HG03066 (cell line): ENCODE measurements at regions not wholly inside any gene's neighbourhood (a gene's known extent, or its start where the extent isn't known, plus 50 kb on each side); places are given as distances from the start of the nearest gene placed in this dataset.
"Not testable (repeated sequence)": the region's sequence is repeated elsewhere in the genome, so short reads cannot be mapped to it uniquely, and the experiment has no call there.

Source experiments
- ATAC-seq: cut with Tn5 transposase; IDR thresholded peaks from one replicate; pipeline ENCODE4 v1.9.1; 2021; ENCODE audit warnings: low read depth; ENCODE audit not compliant: unreplicated experiment

DNA sequence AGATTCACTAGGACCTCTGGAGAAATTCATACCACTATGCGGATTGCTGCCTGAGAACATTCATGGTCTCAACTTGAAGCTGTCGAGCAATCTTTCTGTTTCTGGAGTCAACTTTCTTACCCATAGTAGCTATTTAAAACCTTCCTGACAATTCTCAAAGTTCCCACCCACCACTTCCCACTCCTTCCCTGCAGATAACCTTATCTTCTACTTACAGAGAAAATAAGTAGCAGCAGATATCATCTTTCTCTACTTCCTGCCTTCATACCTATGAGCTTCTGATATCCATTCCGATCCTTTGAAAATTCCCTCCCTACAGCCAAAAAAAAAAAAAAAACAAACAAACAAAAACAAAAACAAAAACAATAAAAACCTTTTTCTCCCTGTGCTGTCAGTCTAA, 81.2 kb upstream of the CYRIA start:
- ATAC-seq, result no peak

DNA sequence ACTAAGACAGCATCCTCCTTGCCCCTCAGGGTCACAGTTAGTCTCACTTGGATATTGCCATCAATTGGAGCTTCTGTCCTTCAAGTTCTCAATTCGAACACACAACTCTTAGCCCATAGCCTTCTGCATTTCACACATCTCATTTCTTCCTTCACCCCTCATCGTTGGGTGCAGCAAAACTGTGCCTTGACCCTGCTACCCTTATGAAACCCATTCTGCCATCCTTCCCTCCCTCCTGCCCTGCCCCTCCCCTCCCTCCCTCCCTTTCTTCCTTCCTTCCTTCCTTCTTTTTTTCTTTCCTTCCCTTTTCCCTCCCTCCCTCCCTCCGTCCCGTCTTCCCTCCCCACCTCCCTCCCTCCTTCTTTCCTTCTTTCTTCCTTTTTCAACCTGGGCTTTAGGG, 80.7 kb upstream of the CYRIA start:
- ATAC-seq, result no peak

DNA sequence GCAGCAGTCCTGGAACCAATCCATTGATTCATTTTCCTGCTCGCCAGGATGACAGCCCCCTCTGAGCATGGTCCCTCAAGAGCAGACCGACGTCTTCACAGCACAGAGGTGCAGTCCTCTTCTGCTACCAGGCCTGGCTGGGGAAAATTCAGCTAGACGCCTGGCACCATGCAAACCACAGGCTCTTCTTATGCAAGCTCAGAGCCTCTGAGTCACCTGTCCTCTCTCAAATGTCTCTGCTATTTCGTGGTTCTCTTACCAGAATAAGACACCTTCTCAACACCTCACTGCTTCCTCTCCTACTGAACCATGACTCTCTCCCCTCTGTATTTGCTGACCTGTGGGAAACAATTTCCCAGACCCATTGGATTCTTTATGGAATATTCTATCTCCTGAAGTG, 79.8 kb upstream of the CYRIA start:
- no peak for ATAC-seq

DNA sequence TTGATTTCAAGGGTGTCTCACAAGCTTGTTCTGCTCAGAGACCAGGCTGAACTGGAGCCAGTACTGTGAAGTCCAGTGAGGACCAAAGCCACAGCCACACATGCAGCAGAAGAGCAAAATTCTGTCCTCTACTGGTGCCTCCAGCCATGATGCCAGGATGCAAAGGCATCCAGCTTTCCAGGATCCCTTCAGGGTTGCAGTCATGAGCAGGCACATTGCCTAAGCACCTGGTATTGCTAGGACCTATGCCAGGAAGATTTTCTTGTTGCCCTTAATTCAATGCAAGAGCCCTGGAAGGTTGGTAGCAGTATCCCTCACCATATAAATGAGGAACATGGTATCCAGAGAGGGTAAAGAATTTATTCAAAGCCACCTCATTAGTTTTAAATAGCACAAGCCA, 78.9 kb upstream of the CYRIA start:
- ATAC-seq, result no peak

DNA sequence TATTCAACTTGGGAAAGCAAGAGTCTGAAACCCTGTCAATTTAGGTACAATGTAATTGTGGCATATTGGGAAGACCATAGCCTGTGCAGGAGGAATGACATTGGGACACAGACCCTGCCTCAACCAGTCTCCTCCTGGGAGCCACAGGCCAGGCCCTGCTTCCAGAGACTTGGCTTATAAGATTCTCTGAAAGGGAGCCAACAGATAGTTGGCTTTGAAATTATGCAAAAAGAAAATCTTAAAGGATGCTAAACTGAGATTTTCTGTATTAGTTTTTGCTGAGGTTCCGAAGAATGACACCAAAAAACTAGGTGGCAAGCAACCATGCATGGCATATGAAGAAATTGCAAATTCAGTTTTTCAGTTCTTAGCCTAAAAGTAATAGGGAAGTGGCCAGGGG, 76.4 kb upstream of the CYRIA start:
- no peak for ATAC-seq

DNA sequence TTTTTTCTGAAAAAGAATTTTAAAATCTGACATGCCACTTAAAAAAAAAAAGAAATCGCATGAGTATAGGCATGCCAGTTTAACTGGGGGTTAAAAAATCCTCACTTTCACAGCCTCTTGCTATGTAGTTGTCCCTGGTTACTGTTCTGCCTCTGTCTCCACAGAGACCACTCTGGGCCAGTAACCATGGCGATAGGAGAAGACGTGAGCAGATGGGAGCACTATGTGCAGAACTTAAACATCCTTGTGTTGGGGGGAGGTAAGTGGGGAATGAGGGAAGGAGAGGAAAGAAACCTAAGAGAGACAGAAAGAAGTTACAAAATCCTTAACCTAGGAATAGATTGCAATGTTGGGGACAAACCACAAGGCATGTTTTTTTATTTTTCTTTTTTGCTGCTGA, 75.9 kb upstream of the CYRIA start:
- no peak for ATAC-seq

DNA sequence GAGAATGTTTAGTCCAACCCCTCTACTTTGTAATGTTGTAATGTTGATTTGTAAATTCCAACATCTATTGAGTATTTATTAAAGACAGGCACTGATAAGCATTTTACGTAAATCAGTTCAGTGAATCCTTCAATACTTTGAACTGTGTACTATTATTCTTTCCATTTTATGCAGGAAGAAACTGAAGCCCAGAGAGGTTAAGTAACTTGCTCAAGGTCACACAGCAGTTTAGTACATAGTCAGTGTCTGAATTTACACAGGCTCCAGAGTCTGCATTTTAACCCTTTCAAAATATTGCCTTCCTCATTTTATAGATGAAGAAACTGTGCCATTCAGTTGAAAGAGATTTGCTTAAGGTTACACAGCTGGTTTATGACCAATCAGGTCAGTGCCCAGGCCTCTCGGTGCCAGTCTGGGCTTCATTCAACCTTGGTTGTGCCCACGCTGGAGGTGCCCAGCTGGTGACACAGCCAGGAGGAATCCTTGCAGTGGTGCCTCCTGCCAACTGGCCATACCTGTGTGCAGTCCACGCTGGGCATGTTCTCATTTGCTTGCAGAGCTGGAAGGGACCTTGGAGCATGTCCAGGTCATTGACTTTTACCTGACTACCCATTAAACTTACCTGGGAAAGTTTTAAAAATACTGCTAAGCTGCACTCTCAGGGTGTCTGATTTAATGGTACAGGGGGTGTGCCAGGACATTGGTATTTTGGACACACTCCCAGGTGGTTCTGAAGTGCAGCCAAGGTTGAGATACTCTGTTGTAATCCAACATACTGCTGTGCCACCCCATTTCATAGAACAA, 74.3 kb upstream of the CYRIA start:
- no peak for ATAC-seq

DNA sequence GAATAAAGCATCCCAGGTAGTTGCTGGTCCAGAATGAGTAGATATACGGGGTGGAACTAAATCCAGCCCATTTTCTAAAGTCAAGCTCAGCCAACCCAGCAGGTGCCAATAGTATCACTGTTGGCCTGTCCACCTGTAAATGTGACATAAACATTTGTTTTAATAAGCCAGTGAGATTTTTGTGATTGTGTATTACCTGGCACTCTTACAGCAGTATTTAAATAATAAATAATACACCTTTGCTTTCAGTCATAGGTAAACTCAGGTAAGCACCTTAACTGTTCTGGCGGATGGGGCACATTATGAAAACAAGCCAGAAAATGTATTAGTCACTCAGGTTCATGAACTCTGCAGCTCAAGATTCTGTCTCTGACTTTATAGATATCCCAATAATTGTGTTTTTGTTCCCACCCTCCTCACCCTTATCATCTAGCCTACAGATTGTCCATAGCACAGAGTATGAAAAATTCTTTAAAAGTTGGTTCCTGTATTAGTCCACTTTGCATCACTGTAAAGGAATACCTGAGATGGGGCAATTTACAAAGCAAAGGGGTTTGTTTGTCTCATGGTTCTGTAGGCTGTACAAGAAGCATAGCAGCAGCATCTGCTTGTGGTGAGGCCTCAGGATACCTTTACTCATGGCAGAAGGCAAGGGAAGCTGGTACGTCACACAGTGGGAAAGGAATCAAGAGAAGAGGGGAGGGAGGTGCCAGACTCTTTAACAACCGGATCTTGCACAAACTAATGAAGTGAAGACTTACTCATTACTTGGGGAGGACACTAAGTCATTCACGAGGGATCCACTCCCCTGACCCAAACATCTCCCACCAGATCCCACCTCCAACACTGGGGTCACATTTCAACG, 73.0 kb upstream of the CYRIA start:
- no peak for ATAC-seq

DNA sequence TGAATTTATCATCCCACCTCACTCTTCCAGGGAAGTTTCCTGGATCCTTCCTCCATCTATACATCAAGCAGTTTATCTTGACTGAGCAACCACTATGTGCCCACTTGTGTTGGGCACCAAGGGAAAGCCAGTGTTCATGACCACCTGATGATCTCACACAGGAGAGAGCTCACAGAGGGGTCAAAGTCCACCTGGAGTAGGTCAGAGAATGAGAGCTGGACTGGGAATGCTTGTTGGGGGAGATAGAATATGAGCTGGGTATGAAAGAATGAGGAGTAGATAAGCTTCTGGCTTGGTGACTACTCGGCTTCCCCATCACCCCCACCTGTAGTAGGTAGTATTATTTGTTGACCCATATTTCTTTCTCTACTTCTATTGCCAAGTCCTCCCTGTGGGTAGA, 72.2 kb upstream of the CYRIA start:
- ATAC-seq, result no peak

DNA sequence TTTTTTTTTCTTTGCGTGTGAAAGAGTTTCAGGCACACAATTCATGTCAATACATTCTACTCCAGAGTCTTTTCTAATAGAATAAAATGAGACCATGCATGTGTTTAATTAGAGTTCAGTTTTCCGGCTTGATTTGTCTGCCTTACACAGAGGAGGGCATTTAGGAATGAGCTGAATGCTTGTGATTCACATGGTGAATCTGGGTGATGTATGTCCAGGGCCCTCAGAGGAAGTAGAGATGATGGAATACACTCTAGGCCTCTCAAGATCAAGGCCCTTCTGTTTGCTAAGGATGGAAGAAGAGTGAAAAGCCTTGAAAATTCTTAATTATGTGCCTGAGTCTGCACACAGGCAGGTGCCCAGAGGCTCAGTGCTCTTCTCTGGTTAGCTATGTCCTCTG, 71.0 kb upstream of the CYRIA start:
- no peak for ATAC-seq

DNA sequence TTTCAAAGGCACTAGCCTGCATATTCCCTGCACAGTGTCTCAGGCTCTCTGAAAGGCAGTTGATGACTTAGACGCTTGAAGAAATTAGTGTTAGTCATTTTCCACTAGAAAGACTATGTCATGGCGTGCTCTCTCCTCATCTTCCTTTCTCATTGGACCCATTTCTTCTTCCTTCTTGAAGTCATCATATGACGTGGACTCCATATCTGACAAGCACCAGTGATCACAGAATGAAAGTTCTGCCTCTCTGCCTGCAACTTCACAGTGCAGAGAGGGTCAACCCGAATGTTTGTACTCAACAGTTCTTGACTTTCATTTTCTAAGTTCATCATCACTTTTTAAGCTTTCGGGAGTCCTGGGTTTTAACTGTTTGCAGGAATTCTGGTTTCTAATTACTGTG, 63.7 kb upstream of the CYRIA start:
- ATAC-seq, result no peak

DNA sequence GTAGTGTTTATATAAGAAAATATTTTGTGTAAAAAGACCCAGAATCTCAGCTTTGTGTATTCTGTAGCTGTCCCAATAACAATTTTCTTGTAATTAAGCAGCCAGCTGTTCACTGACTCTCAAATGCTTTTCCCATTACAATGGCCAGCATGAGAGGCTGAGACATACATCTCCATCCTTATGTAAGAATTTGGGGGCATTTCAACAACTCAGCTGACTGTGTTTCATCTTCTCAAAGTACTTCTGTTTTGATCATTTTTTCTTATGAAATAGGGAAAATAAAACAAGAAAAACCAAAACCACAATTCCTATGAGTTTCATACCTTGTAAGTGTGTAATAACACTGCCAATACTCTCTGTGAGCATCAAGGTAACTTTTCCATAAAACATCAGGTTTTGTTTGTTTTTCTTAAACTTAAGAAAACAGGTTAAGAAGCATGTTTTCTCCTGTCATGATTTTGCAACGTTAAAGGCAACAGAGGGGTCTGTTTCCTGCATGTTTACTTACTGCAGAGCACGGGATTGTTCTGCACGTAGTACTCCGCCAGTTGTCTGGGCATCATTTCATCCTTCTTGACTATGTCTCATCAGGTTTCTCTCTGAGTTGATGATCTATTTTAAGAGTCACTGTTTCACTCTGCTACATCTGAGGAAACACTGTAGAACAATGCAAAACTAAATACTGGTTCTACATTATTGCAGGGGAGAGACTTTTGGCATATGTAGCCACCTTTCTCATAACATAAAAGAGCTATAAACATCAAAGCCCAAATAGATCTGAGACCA, 62.9 kb upstream of the CYRIA start:
- ATAC-seq, result peak; percentile 55

DNA sequence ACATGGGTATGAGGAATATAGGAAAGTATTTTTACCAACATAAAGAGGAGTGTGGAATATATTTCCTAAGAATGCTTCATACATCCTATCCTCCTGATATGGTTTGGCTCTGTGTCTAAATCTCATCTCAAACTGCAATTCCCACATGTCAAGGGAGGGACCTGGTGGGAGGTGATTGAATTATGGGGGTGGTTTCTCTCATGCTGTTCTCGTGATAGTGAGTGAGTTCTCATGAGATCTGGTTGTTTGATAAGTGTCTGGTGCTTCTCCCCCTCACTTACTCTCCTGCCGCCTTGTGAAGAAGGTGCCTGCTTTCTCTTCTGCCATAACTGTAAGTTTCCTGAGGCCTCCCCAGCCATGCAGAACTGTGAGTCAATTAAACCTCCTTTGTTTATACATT, 62.2 kb upstream of the CYRIA start:
- not testable (repeated sequence) for ATAC-seq

DNA sequence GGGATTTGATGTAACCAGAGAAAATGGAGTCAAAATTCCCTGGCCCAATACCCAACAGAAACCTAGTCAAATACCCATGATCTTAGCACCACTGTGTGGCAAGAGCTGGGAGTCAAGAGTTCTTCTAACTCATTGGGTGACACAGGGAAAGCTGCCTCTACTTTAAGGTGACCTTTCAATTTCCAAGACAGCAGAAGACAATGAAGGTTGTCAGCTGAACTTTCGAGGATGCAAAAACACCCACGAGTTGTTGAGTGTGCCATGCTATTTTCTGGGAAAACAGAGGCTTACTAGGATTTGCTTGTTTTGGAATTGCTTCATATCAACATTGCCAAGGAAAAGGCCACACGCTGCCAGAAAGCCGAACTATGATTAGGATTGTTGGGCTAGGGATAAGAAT, 61.6 kb upstream of the CYRIA start:
- ATAC-seq, result no peak

DNA sequence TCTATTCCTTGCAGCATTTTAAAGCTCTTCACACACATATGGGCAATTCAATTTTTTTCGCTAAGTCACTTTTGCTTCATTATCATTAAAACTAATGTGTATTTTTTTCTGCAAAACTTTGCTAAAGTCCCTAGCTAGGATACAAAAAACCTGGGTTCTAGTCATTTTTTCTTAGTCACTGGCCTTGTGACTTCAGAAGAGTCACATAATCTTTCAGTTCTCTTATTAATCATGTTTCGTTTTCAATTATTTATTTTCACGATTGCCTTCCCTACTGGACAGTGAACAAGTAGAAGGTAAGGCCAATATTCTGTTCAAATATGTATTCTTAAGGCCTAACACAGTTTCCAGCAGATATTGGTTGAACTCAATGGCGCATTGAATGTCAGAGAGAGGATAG, 60.9 kb upstream of the CYRIA start:
- no peak for ATAC-seq

DNA sequence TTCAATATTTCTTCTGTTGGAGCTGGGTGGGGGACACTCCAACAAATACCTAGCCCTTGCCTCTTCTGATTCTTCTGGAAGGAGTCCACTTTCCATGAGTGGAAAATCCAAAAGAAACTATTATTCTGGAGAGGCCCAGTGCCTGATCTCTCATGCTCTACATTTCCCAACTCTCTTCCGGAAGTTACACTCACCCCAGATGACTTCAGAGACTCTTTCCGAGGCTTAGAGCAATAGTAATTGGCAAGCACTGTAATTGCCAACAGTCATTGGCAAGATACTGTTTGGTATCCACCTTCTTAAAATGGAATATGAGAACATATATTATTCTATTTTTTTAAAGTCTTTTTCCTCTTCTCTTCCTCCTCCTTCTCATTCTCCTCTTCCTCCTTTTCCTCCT, 60.5 kb upstream of the CYRIA start:
- no peak for ATAC-seq

DNA sequence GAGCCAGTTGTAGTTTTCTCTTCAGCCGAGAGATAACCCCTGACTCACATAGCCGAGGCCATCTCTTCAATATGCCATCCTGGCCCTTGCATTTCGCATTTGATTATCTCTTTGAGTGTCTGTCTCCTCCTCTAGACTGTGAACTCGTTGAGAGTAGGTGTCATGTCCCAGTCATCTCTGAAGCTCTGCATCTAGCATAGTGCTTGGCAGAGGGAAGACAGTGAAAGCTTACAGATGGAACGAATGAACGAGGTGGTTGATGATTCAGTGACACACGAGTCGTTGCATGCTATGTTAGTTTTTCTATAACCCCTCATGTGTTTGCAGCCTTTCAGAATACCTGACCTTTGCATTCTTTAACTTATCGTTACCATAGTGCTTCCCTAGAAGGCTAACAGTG, 59.9 kb upstream of the CYRIA start:
- no peak for ATAC-seq

DNA sequence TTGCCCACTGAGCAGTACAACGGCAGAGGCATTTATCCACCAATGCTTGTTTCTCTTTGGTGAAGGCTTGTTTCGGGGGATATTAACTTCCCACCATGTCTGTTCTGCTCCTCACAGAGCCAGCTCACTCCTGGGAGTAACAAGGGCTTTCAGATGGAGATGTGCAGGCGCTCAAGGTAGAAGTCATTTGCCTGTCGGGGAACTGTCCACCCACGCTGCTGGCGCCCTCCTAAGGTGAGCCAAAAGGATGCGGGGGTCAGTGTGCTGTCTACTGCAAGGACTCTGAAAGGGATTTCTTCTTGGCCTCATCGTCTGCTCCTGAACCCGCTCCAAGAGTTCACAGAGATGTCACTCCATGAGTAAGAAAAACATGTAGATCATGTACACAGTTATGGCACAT, 57.0 kb upstream of the CYRIA start:
- no peak for ATAC-seq

DNA sequence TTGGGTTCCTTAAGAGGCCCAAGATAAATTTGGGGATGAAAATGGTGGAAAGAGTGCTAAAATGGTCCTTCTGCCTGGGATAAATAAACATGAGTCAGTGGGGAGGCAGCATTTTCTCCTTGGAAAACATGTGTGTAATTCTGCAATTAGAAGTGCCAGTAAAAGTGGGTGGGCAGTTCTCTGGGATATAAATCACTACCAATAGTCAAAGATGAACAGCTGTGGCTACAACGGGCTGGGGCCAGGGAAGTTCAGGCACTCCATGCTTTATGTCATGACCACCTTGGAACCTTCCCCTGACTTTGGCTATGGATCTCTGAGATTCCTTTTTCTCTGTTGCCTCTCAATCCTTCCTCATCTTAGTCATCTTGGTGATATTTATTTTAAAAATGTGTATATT, 56.5 kb upstream of the CYRIA start:
- ATAC-seq, result no peak

DNA sequence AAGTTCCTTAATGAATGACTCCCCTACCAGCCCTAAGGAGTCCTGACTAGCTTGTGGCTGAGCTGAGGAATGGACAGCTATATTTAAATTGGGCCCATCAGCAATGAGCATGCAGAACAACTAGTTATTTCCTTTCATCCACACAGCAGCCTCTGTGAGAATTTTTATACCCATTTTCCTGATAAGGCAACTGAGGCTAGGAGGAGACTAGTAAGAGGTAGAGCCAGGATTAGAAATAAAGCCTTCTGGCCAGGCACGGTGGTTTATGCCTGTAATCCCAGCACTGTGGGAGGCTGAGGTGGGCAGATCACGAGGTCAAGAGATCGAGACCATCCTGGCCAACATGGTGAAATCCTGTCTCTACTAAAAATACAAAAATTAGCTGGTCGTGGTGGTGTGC, 55.9 kb upstream of the CYRIA start:
- ATAC-seq, result not testable (repeated sequence)

DNA sequence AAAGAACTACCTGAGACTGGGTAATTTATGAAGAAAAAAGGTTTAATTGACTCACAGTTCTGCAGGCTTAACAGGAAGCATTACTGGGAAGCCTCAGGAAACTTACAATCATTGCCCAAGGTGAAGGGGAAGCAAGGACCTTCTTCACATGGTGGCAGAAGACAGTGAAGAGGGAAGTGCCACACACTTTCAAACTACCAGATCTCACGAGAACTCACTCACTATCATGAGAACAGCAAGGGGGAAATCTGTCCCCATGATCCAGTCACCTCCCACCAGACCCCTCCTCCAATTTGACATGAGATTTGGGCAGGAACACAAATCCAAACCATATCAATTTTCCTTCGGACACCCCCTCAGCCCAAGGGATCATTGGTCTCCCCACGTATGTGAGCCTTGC, 55.1 kb upstream of the CYRIA start:
- ATAC-seq, result not testable (repeated sequence)
